Inflammatory macrophage (primary cell): ENCODE measurements at regions not wholly inside any gene's neighbourhood (a gene's known extent, or its start where the extent isn't known, plus 50 kb on each side); places are given as distances from the start of the nearest gene placed in this dataset.
"Not testable (repeated sequence)": the region's sequence is repeated elsewhere in the genome, so short reads cannot be mapped to it uniquely, and the experiment has no call there.

Experiments used
- DNase-seq, 2 donors: peaks; one replicate each; pipeline ENCODE4 v3.0.0-alpha.2; 2020 to 2022

DNA sequence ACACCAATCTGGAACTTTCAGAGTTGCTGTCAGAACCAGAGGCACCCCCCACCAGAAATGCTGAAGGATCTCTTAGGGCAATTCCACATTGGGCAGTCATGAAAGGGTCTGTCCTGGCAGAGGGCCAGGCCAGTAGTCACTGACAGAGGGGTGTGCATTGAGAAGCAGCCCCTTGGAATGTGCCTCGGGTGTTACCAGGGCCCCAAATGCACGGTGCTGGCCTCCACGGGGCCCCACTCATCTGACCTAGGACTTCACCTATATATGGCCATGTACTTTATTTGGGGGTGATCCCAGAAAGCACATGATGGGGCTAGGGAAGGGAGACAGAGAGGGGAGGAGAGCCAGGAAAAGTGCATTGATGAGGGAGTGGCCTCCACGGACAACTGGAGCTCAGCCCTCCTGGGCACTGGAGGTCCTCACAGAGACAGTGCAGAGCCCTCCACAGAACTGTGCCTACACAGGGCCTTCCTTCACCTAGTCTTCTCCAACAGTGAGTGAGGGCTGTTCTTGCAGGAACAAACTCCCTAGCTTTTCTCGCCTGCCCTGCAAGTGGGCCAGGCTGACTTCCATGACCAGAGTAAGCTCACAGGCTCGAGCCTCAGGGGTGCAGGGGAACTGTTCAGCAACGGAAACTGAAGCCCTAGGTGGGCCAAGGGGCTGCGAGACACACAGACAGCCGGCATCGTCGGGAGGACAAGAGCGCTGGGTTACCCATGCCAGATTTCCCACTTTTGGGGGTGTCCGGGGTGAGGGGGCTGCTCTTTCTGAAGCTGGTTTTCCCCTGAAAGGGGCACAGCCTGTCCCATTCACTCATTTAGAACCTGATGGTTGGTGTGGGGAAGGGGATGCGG is 136.2 kb downstream of the HMX1 start:
- DNase-seq, result no peak

DNA sequence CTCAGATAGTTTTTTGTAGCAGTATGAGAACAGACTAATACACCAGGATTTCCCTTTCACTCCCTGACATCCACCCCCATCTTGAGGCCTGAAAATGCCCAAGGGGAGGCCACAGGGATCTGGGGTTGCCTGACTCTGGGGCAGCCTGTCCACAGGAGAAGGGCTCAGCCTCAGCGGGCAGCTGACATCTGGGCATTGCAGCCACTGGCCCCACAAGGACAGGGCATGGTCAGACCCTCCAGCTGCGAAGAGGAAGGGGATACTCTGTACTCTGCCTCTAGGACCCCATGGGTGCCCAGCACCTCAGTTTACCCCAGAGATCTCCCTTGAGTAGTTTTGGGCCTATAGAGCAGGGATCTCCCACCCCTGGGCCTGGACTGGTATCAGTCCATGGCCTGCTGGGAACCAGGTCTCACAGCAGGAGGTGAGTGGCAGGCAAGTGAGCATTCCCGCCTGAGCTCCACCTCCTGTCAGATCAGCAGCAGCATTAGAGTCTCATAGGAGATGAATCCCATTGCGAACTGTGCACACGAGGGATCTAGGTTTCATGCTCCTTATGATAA is 138.9 kb downstream of the HMX1 start:
- no peak for DNase-seq

DNA sequence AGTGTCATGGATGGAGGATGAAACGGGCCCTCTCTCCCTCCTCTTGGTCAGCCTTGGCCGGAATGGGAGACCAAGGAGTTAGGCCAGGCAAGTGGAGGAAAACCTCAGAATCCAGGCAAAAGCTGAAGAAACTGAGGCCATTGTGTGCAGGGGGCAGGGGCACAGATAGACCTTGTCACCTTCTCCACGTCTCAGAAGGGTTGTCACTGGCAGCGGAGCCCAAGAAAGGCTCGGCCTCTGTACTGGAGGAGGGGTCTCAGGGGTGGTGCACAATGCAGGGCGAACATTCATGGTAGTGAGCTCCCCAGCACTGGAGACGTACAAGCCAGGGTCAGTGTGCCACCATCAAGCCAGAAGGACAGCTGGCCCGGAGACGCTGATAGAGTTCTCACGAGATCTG is 139.5 kb downstream of the CPZ start:
- no peak for DNase-seq

DNA sequence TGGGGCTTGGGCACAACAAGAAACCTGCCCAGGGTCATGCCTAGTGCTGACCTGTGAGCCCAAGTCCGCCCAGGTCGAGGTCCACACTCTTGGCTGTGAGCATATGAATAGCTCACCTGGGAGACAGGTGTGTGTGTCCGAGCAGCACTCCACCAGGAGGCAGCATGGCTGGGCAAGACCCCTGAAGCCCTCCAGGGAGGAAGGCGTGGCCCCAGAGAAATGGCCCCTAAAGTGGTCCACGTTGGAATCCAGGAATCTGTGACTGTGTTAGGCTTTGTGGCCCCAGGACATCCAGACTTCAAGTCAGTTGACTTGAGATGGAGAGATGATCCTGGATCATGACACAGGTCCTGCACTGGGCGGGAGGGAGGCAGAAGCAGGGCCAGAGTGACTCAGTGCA is 138.8 kb downstream of the CPZ start:
- DNase-seq, result no peak

DNA sequence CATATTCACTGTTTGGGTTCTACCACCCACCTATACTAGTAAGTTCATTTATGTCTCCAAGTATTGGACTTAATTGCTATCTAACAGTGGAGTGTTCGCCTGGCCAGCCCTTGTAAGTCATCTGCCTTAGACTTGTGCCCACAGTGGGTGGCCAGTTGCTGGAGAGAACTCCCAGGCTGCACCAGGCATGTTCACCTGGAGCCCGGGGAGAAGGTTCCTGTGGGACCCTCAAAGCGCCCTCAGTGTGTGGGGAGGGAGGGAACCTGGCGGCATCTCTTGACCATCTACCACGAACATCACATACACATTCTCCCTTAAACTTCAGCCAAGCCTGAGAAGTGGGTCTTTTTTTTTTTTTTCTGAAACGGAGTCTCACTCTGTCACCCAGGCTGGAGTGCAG is 138.1 kb downstream of the CPZ start:
- no peak for DNase-seq

DNA sequence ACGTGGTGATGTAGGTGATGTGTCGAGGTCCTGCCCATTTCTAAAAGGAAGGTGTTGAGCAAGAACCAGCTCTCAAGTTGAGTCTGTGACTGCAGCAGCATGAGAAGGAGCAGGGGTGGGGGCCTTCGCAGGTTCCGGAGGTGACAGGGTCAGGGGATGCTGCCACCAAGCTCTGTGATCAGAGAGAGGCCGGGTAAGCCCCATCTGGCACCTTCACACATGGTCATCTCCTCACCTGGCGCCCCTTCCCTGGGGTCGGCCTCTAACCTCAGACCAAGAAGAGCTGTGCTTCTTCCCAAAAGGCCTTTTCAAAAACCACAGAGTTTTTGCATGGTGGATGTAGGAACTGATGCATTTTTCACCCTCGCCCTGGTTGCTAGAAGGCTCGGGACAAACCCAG is 137.6 kb downstream of the CPZ start:
- no peak for DNase-seq

DNA sequence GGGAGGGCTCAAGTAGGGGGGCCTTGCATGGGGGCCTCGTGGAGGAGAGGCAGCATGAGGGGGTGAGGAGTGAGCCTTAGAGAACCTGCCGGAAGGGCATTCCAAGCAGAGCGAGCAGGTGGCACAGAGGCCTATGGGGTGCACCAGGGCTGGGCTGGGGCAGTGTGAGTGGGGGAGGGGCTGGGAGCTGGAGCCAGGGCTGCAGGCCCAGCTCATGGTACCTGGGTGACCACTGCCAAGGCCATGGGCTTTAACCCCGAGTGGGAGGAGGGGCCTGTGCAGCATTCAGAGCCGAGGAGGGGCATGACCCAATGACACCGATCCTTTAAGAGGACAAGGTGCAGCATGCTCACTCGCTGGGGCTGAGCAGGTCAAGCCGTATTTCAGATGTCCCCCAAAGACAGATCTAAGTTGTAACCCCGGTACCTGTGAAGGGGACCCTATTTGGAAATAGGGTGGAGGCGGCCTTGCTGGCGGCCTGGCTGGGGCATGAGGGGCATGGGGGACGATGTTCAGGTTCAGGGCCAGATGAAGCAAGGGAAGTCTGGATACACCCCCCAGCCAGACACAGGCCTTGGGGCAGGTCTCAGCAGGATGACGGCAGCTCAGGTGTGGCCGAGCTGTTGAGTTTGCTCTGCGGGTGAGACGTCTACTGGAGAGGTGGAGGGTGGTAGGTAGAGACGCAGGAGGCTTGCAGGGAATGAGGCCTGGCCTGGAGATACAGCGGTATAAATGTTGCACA is 137.0 kb downstream of the CPZ start:
- no peak for DNase-seq

DNA sequence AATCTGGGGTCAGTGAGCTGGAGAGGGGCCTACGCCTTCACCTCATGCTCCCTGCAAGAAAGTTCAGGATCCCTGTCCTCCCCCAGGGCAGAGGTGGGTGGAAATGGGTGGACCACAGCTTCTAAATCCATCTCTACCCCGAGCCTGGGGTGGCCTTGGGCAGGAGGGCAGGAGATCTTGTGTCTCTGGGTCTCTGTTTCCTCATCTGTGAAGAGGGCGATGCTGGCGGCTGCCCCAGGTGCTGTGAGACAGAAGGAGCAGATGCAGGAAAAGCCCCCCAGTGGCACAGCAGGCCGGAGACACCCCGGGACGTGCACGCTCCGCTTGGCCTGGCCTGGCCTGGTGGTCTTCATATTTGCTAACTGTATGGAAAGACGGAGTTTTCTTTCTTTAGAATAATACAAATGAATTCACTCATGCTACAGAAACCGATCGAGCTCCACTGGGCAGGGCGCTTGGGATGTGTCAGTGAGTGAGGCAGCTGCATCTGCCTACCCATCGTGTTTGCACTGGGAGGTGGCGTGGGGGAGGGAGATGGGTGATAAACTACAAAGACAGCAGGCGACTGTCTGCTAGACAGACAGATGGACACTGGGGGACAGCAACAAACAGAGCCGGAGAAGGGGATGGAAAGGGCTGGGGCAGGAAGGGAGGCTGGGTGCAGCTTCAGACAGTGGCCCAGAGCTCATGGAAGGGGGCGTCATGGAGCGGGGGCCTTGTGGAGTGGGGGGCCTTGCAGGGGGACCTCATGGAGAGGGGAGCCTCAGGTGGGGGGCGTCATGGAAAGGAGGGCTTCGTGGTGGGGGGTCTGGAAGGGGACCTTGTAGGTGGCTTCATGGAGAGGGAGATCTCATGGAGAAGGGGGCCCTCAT is 136.2 kb downstream of the CPZ start:
- DNase-seq, result no peak

DNA sequence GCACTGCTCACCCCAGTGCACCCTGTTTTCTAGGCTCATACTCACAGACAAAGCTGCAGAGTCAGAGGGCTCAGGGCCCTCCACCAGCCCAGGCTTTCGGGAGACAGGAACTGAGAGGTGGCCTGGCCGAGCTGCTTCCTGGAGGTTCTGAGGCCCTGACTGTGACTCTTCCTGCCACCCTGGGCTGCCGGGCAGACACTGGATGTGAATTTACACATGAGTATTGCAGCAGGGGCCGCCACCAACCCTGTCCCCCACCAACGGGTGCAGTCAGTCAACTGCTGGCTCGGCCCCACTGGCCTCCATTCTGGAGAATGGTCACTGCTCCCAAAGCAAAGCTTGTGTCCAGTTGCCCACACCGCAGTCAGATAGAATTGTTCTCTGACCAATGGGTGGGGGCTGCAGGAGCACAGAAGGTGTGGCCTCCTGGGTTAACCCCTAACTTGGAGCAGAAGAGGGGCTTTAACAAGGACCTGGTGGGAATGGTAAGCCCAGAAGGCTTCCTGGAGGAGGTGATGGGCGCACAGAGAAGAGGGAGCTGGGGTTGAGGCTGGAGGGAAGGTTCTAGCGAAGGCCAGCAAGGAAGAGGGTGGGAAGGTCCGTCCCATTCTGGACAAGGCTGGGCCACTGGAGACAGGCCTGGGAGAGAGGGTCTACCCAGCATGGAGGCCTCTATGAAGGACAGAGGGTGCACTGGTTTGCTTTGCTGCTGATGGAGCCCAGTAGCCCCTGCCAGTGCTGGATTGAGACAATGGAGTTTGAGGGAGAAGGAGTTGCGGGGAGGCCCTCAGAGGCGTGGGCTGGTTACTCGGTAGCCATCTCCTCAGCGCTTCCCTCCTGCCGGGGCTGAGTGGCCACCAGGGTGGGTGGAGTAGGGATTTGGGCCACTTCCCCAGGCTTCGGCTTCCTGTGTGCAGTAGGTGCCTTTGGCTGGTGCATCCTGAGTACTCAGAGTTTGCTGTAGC is 135.3 kb downstream of the CPZ start:
- no peak for DNase-seq

DNA sequence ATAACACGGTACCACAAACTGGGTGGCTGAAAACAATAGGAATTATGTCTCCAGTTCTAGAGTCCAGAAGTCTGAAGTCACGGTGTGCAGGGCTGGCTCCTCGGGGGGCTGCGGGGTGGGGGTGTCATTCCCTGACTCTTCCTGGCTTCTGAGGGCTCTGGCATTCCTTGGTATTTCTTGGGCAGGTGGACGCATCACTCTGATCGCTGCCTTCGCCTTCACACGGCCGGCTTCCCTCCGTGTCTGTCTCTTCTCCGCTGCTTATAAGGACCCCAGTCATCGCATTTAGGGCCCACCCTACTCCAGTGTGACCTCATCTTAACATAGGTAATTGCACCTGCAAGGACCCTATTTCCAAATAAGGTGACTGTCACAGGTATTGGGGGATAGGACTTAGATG is 134.6 kb downstream of the CPZ start:
- no peak for DNase-seq

DNA sequence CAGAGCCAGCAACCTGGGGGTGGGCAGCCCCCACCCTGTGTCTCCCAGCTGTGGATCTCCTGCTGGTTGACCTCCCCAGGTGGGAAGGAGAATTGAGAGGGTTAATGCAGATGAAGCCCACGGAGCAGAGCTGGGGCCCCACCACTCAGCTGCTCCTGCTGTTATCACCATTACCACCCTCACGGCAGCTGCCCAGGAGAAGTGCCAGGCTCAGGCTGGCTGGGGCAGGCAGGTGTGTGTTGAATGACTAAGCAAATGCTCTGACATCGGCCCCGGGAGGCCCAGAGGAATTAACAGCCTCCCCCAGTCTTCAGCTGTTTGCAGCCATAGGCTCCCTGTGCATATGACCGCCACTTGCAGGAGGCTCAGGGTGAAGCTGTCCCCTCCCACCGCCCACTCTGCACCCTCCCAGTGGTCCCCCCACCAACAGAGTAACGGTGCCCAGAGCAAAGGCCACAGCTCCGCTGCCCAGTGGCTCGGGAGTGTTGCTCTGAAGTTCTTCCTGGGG is 133.8 kb downstream of the CPZ start:
- DNase-seq, result no peak

DNA sequence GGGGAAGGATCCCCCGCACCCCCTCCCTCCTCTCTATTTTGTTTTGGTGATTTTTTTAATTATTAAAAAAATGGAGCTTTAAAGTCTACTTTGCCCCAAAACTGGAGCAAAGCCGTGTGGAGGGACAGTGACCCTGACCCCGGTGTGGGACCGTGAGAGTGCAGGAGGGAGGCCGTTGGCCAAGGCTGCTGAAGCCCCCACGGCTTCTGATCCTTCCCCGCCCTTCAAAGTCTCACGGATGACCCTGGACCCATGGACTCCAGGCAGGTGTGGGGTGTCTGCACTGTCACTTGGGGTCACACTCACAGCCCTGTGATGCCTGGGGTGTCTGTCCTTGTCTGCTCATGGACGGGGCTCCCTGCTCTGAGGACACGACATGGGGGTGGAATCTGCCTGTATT is 133.3 kb downstream of the CPZ start:
- no peak for DNase-seq

DNA sequence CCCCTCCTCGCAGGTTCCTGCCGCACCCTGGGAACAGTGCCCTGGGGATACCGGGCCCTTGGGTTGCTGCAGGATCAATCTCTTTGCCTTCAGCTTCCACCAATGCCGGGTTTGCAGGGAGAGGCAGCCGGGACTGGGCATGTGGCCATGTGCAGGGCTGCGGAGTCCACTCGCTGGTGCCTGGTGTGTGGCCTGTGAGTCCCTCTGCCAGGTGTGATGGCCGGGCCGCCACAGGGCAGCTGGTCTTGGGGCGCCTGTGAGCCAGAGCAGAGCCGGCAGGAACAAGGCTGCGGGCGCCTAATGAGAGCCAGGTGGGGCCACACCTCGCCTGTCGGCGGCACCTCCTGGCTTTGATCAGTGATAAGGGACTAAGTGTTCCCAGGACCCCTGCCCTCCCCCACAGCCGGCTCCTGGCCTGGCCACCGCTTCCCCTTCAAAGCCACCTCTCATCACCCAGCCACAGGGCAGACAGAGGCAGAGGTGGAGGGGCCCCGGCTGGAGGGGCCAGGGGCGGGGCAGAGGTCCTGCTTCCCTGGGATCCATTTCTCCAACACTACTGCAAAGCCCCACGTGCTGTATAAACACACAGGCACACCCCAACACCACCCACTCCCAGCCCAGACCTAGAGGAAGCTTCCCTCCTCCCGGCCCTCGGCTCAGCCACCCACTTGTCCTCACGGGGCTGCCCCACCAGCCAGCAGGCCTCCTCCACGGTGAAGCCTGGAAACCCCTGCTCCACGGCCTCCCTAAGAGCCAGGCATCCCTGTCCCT is 132.7 kb downstream of the CPZ start:
- DNase-seq, result no peak

DNA sequence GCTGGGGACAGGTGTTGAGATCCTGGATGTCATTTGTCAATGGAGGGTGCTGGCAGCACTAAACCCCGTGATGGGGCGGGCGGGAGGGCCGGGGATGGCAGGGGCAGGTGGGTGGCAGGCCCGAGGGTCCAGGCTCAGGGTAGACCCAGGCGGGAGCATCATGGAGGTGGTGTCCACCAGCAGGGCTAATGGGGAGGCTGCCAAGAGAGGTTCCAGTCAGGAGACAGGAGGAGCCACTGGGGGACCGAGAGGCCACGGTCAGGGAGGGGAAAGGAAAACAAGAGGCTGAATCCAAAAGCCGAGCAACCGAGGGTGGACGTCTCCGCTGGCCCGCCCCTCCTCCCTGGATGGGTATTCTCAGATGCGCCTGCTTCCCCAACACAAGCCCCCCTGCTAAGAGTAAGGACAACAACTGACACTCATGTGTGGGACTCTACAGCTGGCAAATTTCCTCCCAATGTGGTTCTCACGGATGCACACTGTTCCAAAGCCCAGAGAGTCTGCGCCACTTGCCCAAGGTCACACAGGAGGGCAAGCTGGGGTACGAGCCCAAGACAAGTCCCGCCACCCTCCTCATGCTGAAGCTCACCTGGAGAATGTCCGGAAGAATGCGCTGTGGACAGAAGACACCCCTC is 132.0 kb downstream of the CPZ start:
- no peak for DNase-seq

DNA sequence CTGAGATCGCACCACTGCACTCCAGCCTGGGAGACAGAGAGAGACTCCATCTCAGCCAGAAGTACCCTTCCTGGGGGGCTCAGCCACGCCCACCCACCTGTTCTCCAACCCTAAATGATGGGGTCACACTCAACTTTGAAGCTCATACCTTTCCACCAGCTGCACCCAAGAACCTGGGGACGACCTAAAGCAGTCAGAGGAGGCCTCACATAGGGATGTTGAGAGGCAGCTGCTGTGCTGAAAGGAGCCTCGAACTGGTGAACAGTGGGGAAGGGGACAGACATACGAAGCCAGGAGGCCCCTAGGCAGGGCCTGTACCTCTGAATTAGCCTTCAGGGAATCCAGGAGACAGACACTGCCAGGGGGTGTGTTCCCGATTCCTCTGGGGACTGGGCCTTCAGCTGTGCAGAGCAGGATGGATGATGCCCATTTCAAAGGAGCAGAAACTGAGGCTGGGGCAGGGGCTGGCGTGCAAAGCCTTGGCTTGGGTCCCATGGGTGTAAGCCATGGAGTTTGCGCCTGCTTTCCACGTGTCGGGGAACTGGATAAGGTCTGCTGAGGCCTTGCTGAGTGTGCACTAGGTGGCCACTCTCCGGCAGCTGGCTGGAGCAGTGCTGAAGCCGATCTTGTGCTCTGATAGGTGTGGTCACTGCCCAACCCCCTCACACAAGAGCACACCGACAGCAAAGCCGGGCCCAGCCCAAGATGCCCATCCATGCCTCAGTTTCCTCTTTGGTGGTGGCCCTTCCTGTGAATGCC is 130.8 kb downstream of the CPZ start:
- no peak for DNase-seq

DNA sequence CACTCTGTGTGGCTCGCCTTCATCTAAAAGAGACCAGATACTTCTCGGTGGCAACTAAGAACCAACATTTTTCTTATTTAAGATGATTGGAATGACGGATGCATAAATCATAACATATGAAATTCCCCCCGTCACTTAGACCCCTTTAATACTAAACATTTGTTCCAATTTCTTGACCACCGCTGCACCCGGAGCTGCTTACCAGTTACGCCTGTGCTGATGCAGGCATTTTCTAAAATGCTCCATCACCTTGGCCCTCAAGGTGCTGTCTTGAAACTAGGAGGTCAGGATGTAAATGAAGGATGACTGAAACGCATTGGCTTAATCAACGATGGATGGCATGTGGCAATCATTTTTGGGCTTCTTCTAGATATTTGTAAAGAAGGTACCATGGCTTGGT is 130.0 kb downstream of the CPZ start:
- DNase-seq, result no peak

DNA sequence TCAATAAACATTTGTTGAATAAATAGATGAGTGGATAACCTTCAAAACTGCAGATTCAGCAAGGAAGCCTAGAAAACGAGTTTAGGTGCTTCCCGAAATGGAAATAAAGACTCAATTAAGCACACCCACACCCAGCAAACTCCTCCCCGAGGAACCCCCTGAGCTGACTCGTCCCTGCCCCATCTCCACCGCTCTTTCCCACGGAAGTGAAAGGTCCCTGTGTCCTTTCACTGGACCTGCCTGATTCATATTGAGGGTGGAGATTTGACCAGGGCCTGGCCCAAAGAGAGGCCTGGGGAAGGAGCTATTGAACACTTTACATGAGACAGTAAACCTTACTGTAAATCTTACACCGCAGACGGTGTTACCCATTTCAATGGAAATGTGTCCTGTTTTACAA is 129.1 kb downstream of the CPZ start:
- DNase-seq, result no peak

DNA sequence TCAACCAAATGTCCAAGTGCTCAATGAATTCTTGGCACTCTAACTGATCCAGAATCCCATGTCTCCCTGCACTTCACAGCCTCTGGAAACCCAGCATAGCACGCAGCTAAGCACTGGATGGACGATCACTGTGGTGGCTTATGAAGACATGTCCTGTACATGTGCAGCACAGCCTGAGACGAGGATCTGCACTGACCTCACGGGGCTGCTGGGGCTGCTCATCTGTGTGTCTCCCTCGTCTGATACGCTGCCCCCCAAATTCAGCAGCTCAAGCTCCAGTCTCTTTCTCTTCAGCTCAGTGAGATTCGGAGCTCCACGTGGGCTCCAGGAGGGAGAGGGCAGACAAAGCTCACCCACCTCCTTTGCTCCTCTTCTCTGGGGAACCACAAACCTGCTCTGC is 126.9 kb downstream of the CPZ start:
- DNase-seq, result no peak

DNA sequence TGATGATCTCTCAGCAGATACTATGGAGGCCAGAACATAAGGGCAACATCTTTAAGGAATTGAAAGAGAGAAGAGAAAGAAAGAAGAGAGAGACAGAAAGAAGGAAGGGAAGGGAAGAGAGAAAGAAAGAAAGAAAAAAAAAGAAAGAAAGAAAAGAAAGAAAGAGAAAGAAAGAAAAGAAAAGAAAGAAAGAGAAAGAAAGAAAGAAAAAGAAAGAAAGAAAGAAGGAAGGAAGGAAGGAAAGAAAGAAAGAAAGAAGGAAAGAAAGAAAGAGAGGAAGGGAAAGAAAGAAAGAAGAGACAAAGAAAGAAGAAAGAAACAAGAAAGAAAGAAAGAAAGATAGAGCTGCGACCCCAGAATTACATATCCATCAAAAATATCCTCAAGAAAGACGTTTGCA is 124.9 kb downstream of the CPZ start:
- DNase-seq, result not testable (repeated sequence)
